Pancreas (tissue), 10 donors: ENCODE measurements at regions not wholly inside any gene's neighbourhood (a gene's known extent, or its start where the extent isn't known, plus 50 kb on each side); places are given as distances from the start of the nearest gene placed in this dataset.

Source experiments
- ATAC-seq, 4 donors: fragments of 200-7000 bp; cut with Tn5 transposase; one replicate each; pipeline versions ENCODE4 v1.8.0 to v1.9.1; 2020; ENCODE audit warnings: mild to moderate bottlenecking in 4 of 4, moderate library complexity in 4 of 4
- DNase-seq, 6 donors: peaks; one replicate each; pipeline ENCODE4 v3.0.0-alpha.2; 2020
- FAIRE-seq: peaks from 2 replicates; lab custom pipeline; 2012; peaks lifted over from hg19 to GRCh38; lab: Jason Lieb, UNC
- H3K27ac ChIP-seq, 4 donors: fragments of 200-600 bp; sonication (generic); 1 replicate in 3 of 4; 2 replicates in 1 of 4; pipeline versions ENCODE4 v1.5.0 to v1.8.0; 2020
- H3K27me3 ChIP-seq, 4 donors: fragments of 200-600 bp; one replicate each; pipeline ENCODE4 v1.8.0; 2021
- H3K36me3 ChIP-seq, 3 donors: fragments of 200-600 bp; sonication (generic) in 1 of 3; one replicate each; pipeline versions ENCODE4 v1.5.0 to v1.8.0; 2020 to 2021
- H3K4me1 ChIP-seq, 3 donors: fragments of 200-600 bp; one replicate each; pipeline ENCODE4 v1.8.0; 2021
- H3K4me3 ChIP-seq, 4 donors: fragments of 200-600 bp; sonication (generic) in 2 of 4; one replicate each; pipeline versions ENCODE4 v1.5.0 to v1.8.0; 2020 to 2021
- H3K9me3 ChIP-seq, 4 donors: fragments of 200-600 bp; one replicate each; pipeline ENCODE4 v1.8.0; 2021
- WGBS, 2 donors: extraction: QIAGEN DNeasy Blood & Tissue Kit; methylation state at CpG; one replicate each; pipeline ENCODE4 v1.1.7; 2013; 5-methylcytosine and 5-hydroxymethylcytosine counted together
- intact Hi-C, 3 donors: fragments of 100-400 bp; cut with DNase I; formaldehyde crosslinking; loops; one replicate each; pipeline versions ENCODE4 v1.11.1 to v1.14.2; 2022
- TF ChIP-seq, protein P1 (sequence below), 4 donors: fragments of 200-600 bp; sonication (generic) in 3 of 4; IDR thresholded peaks; one replicate each; pipeline versions ENCODE4 v1.5.0 to v1.8.0; 2021; ENCODE audit warnings: antibody characterized with exemption in 4 of 4
- donor health status: healthy with polysubstance abuse.
- donor health status: DM: no; HTN: no; CAD: no; lungs with moderate emphysema.
- donor health status: DM: no; HTN: no; CAD: no.
- donor health status: control.
- donor health status: control.
- donor health status: Bipolar disorder and iron deficiency.
- donor health status: DM: yes; HTN: yes; CAD: no.
- donor health status: DM: no; HTN: no; CAD: no.
- donor health status: DM: no; HTN: no; CAD: no.
- donor health status: DM: yes; HTN: yes; CAD: no.

DNA sequence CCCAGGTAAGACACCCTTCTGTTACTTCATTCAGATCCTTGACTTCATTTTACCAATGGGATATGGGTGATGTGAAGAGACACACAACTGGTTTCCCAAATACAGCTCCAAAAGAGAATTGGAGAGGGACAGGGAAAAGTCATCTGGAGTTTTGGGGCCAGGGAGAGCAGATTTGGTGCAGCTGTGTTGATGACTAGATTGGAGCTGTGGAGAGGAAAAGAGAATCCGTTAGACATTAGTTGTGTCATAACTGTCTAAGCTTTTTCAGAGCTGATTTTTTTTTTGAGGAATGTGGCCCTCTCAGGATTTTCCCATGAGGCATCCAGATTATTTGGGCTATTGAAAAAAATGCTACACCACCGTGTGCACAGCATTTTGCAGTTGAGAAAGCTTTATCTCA lies 423.4 kb downstream of the DMAC1 start:
- Histone ChIP-seq H3K27me3 (no peaks in the 10 kb centered on the region), H3K36me3 (no peaks in the 10 kb centered on the region), H3K4me1 (no peaks in the 10 kb centered on the region), H3K27ac (no peak overlapping the region), H3K9me3 (no peaks in the 10 kb centered on the region), H3K4me3 (no peak overlapping the region)
- DNase-seq (no peak), FAIRE-seq (no peak), ATAC-seq (no peak)
- intact Hi-C loops: no loop called here
- 60 to 93% methylated on average over 2 of the region's 2 CpGs for WGBS, 2 donors
- TF ChIP-seq, protein P1, sequence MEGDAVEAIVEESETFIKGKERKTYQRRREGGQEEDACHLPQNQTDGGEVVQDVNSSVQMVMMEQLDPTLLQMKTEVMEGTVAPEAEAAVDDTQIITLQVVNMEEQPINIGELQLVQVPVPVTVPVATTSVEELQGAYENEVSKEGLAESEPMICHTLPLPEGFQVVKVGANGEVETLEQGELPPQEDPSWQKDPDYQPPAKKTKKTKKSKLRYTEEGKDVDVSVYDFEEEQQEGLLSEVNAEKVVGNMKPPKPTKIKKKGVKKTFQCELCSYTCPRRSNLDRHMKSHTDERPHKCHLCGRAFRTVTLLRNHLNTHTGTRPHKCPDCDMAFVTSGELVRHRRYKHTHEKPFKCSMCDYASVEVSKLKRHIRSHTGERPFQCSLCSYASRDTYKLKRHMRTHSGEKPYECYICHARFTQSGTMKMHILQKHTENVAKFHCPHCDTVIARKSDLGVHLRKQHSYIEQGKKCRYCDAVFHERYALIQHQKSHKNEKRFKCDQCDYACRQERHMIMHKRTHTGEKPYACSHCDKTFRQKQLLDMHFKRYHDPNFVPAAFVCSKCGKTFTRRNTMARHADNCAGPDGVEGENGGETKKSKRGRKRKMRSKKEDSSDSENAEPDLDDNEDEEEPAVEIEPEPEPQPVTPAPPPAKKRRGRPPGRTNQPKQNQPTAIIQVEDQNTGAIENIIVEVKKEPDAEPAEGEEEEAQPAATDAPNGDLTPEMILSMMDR (IDR thresholded peaks at IDR 0.05): no peak

DNA sequence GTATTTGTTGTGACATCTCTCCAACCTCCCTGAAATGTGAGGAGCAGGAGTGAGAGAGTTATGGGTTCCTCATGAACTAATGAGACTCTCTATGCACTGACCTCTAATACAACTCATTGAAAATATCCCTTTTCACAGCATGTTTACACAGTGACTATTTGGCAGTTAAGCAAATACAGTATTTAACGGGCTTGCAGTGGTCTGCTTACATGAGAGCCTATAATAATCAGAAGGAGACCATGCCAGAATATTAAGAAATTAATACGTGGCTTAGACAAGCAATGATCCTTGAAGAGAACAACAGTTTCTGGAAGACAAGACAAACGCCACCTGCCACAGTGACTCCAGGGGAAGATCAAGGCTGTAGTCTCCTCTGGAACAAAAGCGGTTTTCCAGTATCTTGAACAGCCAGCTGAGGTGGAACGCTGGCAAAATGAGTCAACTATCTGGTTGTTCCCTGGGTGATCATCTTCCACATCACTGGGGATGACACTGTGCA lies 424.5 kb downstream of the DMAC1 start:
- no peaks in the 10 kb centered on the region for H3K9me3 ChIP-seq
- H3K27ac ChIP-seq: no peak overlapping the region
- no peaks in the 10 kb centered on the region for H3K27me3 ChIP-seq
- DNase-seq (no peak), FAIRE-seq (no peak), ATAC-seq (no peak)
- TF ChIP-seq, protein P1 (IDR thresholded peaks at IDR 0.05): no peak
- 42 to 51% methylated on average over 5 of the region's 5 CpGs for WGBS, 2 donors
- no peaks in the 10 kb centered on the region for H3K4me1 ChIP-seq
- no peaks in the 10 kb centered on the region for H3K36me3 ChIP-seq
- intact Hi-C loops: no loop called here
- no peak overlapping the region for H3K4me3 ChIP-seq

- intact Hi-C loops: no loop called here
- FAIRE-seq: no peak
- TF ChIP-seq, protein P1 (IDR thresholded peaks at IDR 0.05): no peak
- Histone ChIP-seq H3K4me1 (peaks cover 0 to 2% (median 0%) of the 10 kb centered on the region in 3 donors), H3K36me3 (no peaks in the 10 kb centered on the region), H3K27ac (no peak overlapping the region), H3K9me3 (no peaks in the 10 kb centered on the region), H3K27me3 (no peaks in the 10 kb centered on the region), H3K4me3 (no peak overlapping the region)
- no peak for DNase-seq
- no peak for ATAC-seq
- 75 to 85% methylated on average over 3 of the region's 3 CpGs for WGBS, 2 donors
Observed at GRCh38 chr9:7370988-7371387, 428.6 kb downstream of the DMAC1 start.

GRCh38 chr9:7370381-7370780 lies 429.2 kb downstream of the DMAC1 start:
- 74 to 80% methylated on average over 2 of the region's 2 CpGs for WGBS, 2 donors

GRCh38 chr9:7369384-7369821 lies 430.2 kb downstream of the DMAC1 start:
- 61% methylated on average over 2 of the region's 2 CpGs for WGBS, 2 donors
- Histone ChIP-seq H3K27ac (peak overlapping the region in 1 of 4 donors; percentile 50), H3K9me3 (no peaks in the 10 kb centered on the region), H3K4me3 (no peak overlapping the region), H3K4me1 (peaks cover 0 to 2% (median 0%) of the 10 kb centered on the region in 3 donors), H3K27me3 (no peaks in the 10 kb centered on the region), H3K36me3 (no peaks in the 10 kb centered on the region)
- ATAC-seq: no peak
- no peak for DNase-seq
- TF ChIP-seq, protein P1 (IDR thresholded peaks at IDR 0.05): no peak
- intact Hi-C loops: no loop called here
- FAIRE-seq: no peak

More at GRCh38 chr9:7370381-7370780, 429.2 kb downstream of the DMAC1 start:
- FAIRE-seq (no peak), ATAC-seq (no peak), DNase-seq (no peak)
- Histone ChIP-seq H3K4me1 (peaks cover 0 to 2% (median 0%) of the 10 kb centered on the region in 3 donors), H3K9me3 (no peaks in the 10 kb centered on the region), H3K4me3 (no peak overlapping the region), H3K36me3 (no peaks in the 10 kb centered on the region), H3K27me3 (no peaks in the 10 kb centered on the region), H3K27ac (no peak overlapping the region)
- TF ChIP-seq, protein P1 (IDR thresholded peaks at IDR 0.05): no peak
- intact Hi-C loops: no loop called here
